ENCODE measurements at regions not wholly inside any gene's neighbourhood (a gene's known extent, or its start where the extent isn't known, plus 50 kb on each side); places are given as distances from the start of the nearest gene placed in this dataset.

- H3K27me3 ChIP-seq = peaks cover 0 to 6% of the 10 kb centered on the region in 2 donors
- DNase-seq (ENCODE audit: low spot score in 2 of 2) = no peak
- H3K36me3 ChIP-seq = no peaks in the 10 kb centered on the region
- no peak overlapping the region for H3K4me3 ChIP-seq
- H3K9me3 ChIP-seq = peaks cover 0 to 16% (median 0%) of the 10 kb centered on the region in 4 donors
- no peak overlapping the region for H3K27ac ChIP-seq
- 28 to 31% methylated on average over 12 to 29 of the region's 32 CpGs for WGBS, 2 donors
- TF ChIP-seq, protein P1, sequence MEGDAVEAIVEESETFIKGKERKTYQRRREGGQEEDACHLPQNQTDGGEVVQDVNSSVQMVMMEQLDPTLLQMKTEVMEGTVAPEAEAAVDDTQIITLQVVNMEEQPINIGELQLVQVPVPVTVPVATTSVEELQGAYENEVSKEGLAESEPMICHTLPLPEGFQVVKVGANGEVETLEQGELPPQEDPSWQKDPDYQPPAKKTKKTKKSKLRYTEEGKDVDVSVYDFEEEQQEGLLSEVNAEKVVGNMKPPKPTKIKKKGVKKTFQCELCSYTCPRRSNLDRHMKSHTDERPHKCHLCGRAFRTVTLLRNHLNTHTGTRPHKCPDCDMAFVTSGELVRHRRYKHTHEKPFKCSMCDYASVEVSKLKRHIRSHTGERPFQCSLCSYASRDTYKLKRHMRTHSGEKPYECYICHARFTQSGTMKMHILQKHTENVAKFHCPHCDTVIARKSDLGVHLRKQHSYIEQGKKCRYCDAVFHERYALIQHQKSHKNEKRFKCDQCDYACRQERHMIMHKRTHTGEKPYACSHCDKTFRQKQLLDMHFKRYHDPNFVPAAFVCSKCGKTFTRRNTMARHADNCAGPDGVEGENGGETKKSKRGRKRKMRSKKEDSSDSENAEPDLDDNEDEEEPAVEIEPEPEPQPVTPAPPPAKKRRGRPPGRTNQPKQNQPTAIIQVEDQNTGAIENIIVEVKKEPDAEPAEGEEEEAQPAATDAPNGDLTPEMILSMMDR (IDR thresholded peaks at IDR 0.05) = no peak
- TF ChIP-seq POLR2A (IDR thresholded peaks at IDR 0.05) (no peak), EP300 (IDR thresholded peaks at IDR 0.05) (no peak)
- peaks cover 0 to 37% (median 3%) of the 10 kb centered on the region in 4 donors for H3K4me1 ChIP-seq
Observed at GRCh38 chr2:71852141-71852711, 295.4 kb downstream of the CYP26B1 start.

- TF ChIP-seq, protein P1 (IDR thresholded peaks at IDR 0.05) = no peak
- no peak for TF ChIP-seq POLR2A (IDR thresholded peaks at IDR 0.05)
- no peak for TF ChIP-seq EP300 (IDR thresholded peaks at IDR 0.05)
- Histone ChIP-seq H3K4me3 (no peak overlapping the region), H3K9me3 (peaks cover 0 to 13% (median 0%) of the 10 kb centered on the region in 4 donors), H3K36me3 (no peaks in the 10 kb centered on the region), H3K4me1 (peaks cover 0 to 37% (median 3%) of the 10 kb centered on the region in 4 donors), H3K27ac (no peak overlapping the region), H3K27me3 (peaks cover 0 to 6% of the 10 kb centered on the region in 2 donors)
- 66 to 84% methylated on average over 8 of the region's 8 CpGs for WGBS, 2 donors
- no peak for DNase-seq (ENCODE audit: low spot score in 2 of 2)
Observed at GRCh38 chr2:71851094-71851750, 296.4 kb downstream of the CYP26B1 start.

GRCh38 chr2:71850306-71850801 lies 297.3 kb downstream of the CYP26B1 start:
- peak in 1 of 2 donors; percentile 39 for DNase-seq (ENCODE audit: low spot score in 2 of 2)
- H3K4me3 ChIP-seq = no peak overlapping the region
- peaks cover 0 to 5% (median 0%) of the 10 kb centered on the region in 4 donors for H3K9me3 ChIP-seq
- H3K4me1 ChIP-seq = peaks cover 0 to 37% (median 3%) of the 10 kb centered on the region in 4 donors
- peak overlapping the region in 1 of 4 donors; percentile 26 for H3K27ac ChIP-seq
- peaks cover 0 to 6% of the 10 kb centered on the region in 2 donors for H3K27me3 ChIP-seq
- TF ChIP-seq EP300 (IDR thresholded peaks at IDR 0.05) (no peak), POLR2A (IDR thresholded peaks at IDR 0.05) (no peak)
- TF ChIP-seq, protein P1 (IDR thresholded peaks at IDR 0.05) = no peak
- no peaks in the 10 kb centered on the region for H3K36me3 ChIP-seq
- 55 to 60% methylated on average over 8 of the region's 8 CpGs for WGBS, 2 donors

DNA sequence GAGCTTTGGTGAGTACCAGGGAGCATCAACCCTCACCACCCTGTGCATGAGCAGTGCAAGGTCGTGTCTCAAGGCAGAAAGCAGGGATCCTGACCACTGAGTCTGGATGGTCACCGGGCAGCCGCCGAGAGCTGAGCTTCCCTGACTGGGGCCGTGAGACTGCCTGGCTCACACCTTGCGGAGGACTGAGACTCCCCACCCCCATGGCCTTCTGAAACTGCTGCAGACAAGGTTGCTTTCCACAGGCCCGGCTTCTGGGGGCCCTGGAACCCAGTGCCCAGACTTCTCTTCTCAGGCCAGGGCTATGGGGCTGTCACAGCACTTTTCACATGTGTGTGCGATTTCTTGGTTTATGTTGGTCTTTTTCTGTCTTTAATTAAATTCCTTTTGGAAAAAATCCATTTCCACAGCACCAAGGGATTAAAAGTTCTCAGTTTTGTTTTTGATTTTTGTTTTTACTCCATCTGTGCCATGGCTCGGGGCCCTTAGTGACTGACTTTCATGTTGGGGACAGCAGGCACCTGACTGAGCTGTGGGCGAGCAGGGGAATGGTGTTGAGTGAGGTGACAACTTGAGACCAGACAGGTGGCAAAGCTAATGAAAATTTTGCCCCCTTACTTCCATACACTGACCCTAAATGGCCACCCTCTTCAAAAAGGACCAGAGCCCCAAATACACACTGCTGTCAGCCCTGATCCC lies 297.9 kb downstream of the CYP26B1 start:
- Histone ChIP-seq H3K27me3 (peaks cover 0 to 6% of the 10 kb centered on the region in 2 donors), H3K4me1 (peaks cover 0 to 37% (median 3%) of the 10 kb centered on the region in 4 donors), H3K9me3 (no peaks in the 10 kb centered on the region), H3K36me3 (no peaks in the 10 kb centered on the region), H3K4me3 (no peak overlapping the region), H3K27ac (peak overlapping the region in 1 of 4 donors; percentile 26)
- WGBS, 2 donors = 81 to 82% methylated on average over 10 of the region's 10 CpGs
- DNase-seq (ENCODE audit: low spot score in 2 of 2) = no peak
- TF ChIP-seq EP300 (IDR thresholded peaks at IDR 0.05) (no peak), POLR2A (IDR thresholded peaks at IDR 0.05) (no peak)
- TF ChIP-seq, protein P1 (IDR thresholded peaks at IDR 0.05) = no peak

All from tibial nerve (tissue), 4 donors.